NCI-H82 treated with DMSO at 0.1 percent for 48 hours (cell line): ENCODE measurements at regions not wholly inside any gene's neighbourhood (a gene's known extent, or its start where the extent isn't known, plus 50 kb on each side); places are given as distances from the start of the nearest gene placed in this dataset.
"Not testable (repeated sequence)": the region's sequence is repeated elsewhere in the genome, so short reads cannot be mapped to it uniquely, and the experiment has no call there.

Experiments used
- DNase-seq: peaks from one replicate; lab custom pipeline; 2025; ENCODE audit not compliant: unreplicated experiment; lab: John Stamatoyannopoulos, UW

- no peak for DNase-seq
Measured at GRCh38 chr3:163722405-163722804, 1355.9 kb downstream of the SI start.

- DNase-seq, result no peak
Measured at GRCh38 chr3:163721596-163721995, 1356.7 kb downstream of the SI start.

- no peak for DNase-seq
Measured at GRCh38 chr3:163717377-163717776, 1360.9 kb downstream of the SI start.

GRCh38 chr3:163708428-163708827 lies 1369.9 kb downstream of the SI start:
- DNase-seq, result no peak

GRCh38 chr3:163707659-163708058 lies 1370.6 kb downstream of the SI start:
- no peak for DNase-seq

GRCh38 chr3:163698221-163698620 lies 1380.1 kb downstream of the SI start:
- not testable (repeated sequence) for DNase-seq

- no peak for DNase-seq
Measured at GRCh38 chr3:163692494-163692893, 1385.8 kb downstream of the SI start.

- DNase-seq, result no peak
Measured at GRCh38 chr3:163684651-163685050, 1393.6 kb downstream of the SI start.

- no peak for DNase-seq
Measured at GRCh38 chr3:163672954-163673353, 1405.3 kb downstream of the SI start.

GRCh38 chr3:163671201-163671600 lies 1407.1 kb downstream of the SI start:
- DNase-seq, result no peak

- no peak for DNase-seq
Measured at GRCh38 chr3:163664466-163664865, 1413.8 kb downstream of the SI start.

- no peak for DNase-seq
Measured at GRCh38 chr3:163657088-163657487, 1421.2 kb downstream of the SI start.

- no peak for DNase-seq
Measured at GRCh38 chr3:163655021-163655420, 1423.3 kb downstream of the SI start.

GRCh38 chr3:163644172-163644571 lies 1434.1 kb downstream of the SI start:
- DNase-seq, result no peak

- no peak for DNase-seq
Measured at GRCh38 chr3:163632722-163633121, 1445.6 kb downstream of the SI start.

- DNase-seq, result no peak
Measured at GRCh38 chr3:163626753-163627152, 1451.5 kb downstream of the SI start.

GRCh38 chr3:163622384-163622783 lies 1455.9 kb downstream of the SI start:
- peak; percentile 39 for DNase-seq

- DNase-seq, result no peak
Measured at GRCh38 chr3:163614886-163615285, 1463.4 kb downstream of the SI start.

GRCh38 chr3:163605915-163606314 lies 1472.4 kb downstream of the SI start:
- DNase-seq, result no peak

GRCh38 chr3:163601426-163601825 lies 1476.9 kb downstream of the SI start:
- DNase-seq, result no peak

- no peak for DNase-seq
Measured at GRCh38 chr3:163587342-163587741, 1491.0 kb downstream of the SI start.

GRCh38 chr3:163582967-163583366 lies 1495.3 kb downstream of the SI start:
- DNase-seq, result no peak

GRCh38 chr3:163577271-163577670 lies 1501.0 kb downstream of the SI start:
- no peak for DNase-seq

- DNase-seq, result no peak
Measured at GRCh38 chr3:163576314-163576713, 1502.0 kb downstream of the SI start.
